Spleen (tissue), 11 donors: ENCODE measurements at regions not wholly inside any gene's neighbourhood (a gene's known extent, or its start where the extent isn't known, plus 50 kb on each side); places are given as distances from the start of the nearest gene placed in this dataset.

Source experiments
- DNase-seq: peaks from one replicate; pipeline ENCODE4 v3.0.0-alpha.2; 2020
- H3K27ac ChIP-seq, 8 donors: fragments of 200-600 bp; sonication (generic) in 7 of 8; 1 replicate in 4 of 8; 2 replicates in 4 of 8; pipeline versions ENCODE4 v1.5.0 to v1.8.0; 2016 to 2021; ENCODE audit warnings: inconsistent platforms in 4 of 8, mild to moderate bottlenecking in 4 of 8, moderate library complexity in 1 of 8
- H3K27me3 ChIP-seq, 7 donors: fragments of 200-600 bp; sonication (generic) in 6 of 7; replicated peaks in 1 of 7; 1 replicate in 4 of 7; 2 replicates in 3 of 7; pipeline versions ENCODE4 v1.5.0 to v1.8.0; 2016 to 2021; ENCODE audit warnings: inconsistent platforms in 3 of 7, mild to moderate bottlenecking in 1 of 7
- H3K36me3 ChIP-seq, 6 donors: fragments of 200-600 bp; sonication (generic) in 5 of 6; 1 replicate in 4 of 6; 2 replicates in 2 of 6; pipeline versions ENCODE4 v1.5.0 to v1.8.0; 2016 to 2021; ENCODE audit warnings: inconsistent platforms in 2 of 6
- H3K4me1 ChIP-seq, 6 donors: fragments of 200-600 bp; sonication (generic) in 5 of 6; 1 replicate in 3 of 6; 2 replicates in 3 of 6; pipeline versions ENCODE4 v1.5.0 to v1.8.0; 2016 to 2021; ENCODE audit warnings: inconsistent platforms in 3 of 6
- H3K4me3 ChIP-seq, 8 donors: fragments of 200-600 bp; sonication (generic) in 7 of 8; 1 replicate in 4 of 8; 2 replicates in 4 of 8; pipeline versions ENCODE4 v1.5.0 to v1.8.0; 2016 to 2021; ENCODE audit warnings: inconsistent platforms in 4 of 8, mild to moderate bottlenecking in 4 of 8, moderate library complexity in 2 of 8
- H3K9me3 ChIP-seq, 8 donors: fragments of 200-600 bp; sonication (generic) in 7 of 8; 1 replicate in 4 of 8; 2 replicates in 4 of 8; pipeline versions ENCODE4 v1.5.0 to v1.8.0; 2016 to 2021; ENCODE audit warnings: inconsistent platforms in 4 of 8
- POLR2A ChIP-seq, 3 donors: fragments of 450-650 bp; IDR thresholded peaks; one replicate each; pipeline ENCODE4 v1.5.1; 2017; ENCODE audit warnings: antibody characterized with exemption in 3 of 3, mild to moderate bottlenecking in 1 of 3
- POLR2AphosphoS5 ChIP-seq, 3 donors: sonication (generic); formaldehyde crosslinking; IDR thresholded peaks; one replicate each; pipeline ENCODE4 v1.5.1; 2017; ENCODE audit warnings: antibody characterized with exemption in 3 of 3
- WGBS, 5 donors: extraction: QIAGEN DNeasy Blood & Tissue Kit in 3 of 5; methylation state at CpG; one replicate each; pipeline versions ENCODE4 v1.1.5 to v1.1.7; 2013 to 2018; 5-methylcytosine and 5-hydroxymethylcytosine counted together
- intact Hi-C: fragments of 100-400 bp; cut with DNase I; formaldehyde crosslinking; loops from one replicate; pipeline ENCODE4 v1.15.0; 2023; ENCODE audit warnings: low total_unique reads
- TF ChIP-seq, protein P1 (sequence below), 11 experiments: fragments of 200-600 bp in 7 of 11; fragments of 450-650 bp in 4 of 11; sonication (generic) in 4 of 11; IDR thresholded peaks in 8 of 11; conservative IDR thresholded peaks in 3 of 11; 1 replicate in 7 of 11; 2 replicates in 4 of 11; pipeline versions ENCODE4 v1.4.0 to v1.8.0; 2016 to 2021; ENCODE audit warnings: antibody characterized with exemption in 11 of 11, inconsistent platforms in 4 of 11, mild to moderate bottlenecking in 1 of 11
- donor health status: healthy with polysubstance abuse.
- donor health status: DM: no; HTN: no; CAD: no; lungs with moderate emphysema.
- donor health status: DM: no; HTN: no; CAD: no.
- donor health status: Bipolar disorder and iron deficiency.
- donor health status: healthy.
- donor health status: DM: no; HTN: no; CAD: no.
- donor health status: DM: yes; HTN: yes; CAD: no.

GRCh38 chr9:102047549-102047948 is 309.1 kb upstream of the GRIN3A start:
- Histone ChIP-seq H3K4me3 (no peak overlapping the region), H3K36me3 (no peaks in the 10 kb centered on the region), H3K4me1 (no peaks in the 10 kb centered on the region), H3K27me3 (no peaks in the 10 kb centered on the region), H3K27ac (no peak overlapping the region), H3K9me3 (no peaks in the 10 kb centered on the region)
- DNase-seq, result no peak
- TF ChIP-seq POLR2AphosphoS5 (IDR thresholded peaks at IDR 0.05), result no peak
- TF ChIP-seq, protein P1, sequence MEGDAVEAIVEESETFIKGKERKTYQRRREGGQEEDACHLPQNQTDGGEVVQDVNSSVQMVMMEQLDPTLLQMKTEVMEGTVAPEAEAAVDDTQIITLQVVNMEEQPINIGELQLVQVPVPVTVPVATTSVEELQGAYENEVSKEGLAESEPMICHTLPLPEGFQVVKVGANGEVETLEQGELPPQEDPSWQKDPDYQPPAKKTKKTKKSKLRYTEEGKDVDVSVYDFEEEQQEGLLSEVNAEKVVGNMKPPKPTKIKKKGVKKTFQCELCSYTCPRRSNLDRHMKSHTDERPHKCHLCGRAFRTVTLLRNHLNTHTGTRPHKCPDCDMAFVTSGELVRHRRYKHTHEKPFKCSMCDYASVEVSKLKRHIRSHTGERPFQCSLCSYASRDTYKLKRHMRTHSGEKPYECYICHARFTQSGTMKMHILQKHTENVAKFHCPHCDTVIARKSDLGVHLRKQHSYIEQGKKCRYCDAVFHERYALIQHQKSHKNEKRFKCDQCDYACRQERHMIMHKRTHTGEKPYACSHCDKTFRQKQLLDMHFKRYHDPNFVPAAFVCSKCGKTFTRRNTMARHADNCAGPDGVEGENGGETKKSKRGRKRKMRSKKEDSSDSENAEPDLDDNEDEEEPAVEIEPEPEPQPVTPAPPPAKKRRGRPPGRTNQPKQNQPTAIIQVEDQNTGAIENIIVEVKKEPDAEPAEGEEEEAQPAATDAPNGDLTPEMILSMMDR (IDR thresholded peaks at IDR 0.05 in 8 of 11, conservative IDR thresholded peaks at IDR 0.05 in 3 of 11), result no peak
- no peak for TF ChIP-seq POLR2A (IDR thresholded peaks at IDR 0.05)
- intact Hi-C loops, result no loop called here
- WGBS, 5 donors, result 52 to 67% (median 56%) methylated on average over 3 of the region's 3 CpGs

- Histone ChIP-seq H3K4me3 (no peak overlapping the region), H3K27me3 (no peaks in the 10 kb centered on the region), H3K9me3 (no peaks in the 10 kb centered on the region), H3K36me3 (no peaks in the 10 kb centered on the region), H3K27ac (no peak overlapping the region), H3K4me1 (no peaks in the 10 kb centered on the region)
- intact Hi-C loops, result no loop called here
- TF ChIP-seq, protein P1 (IDR thresholded peaks at IDR 0.05 in 8 of 11, conservative IDR thresholded peaks at IDR 0.05 in 3 of 11), result no peak
- no peak for TF ChIP-seq POLR2A (IDR thresholded peaks at IDR 0.05)
- TF ChIP-seq POLR2AphosphoS5 (IDR thresholded peaks at IDR 0.05), result no peak
- 67 to 84% (median 74%) methylated on average over 1 of the region's 1 CpG for WGBS, 5 donors
- DNase-seq, result no peak
Measured at GRCh38 chr9:102044133-102044532, 305.7 kb upstream of the GRIN3A start.

DNA sequence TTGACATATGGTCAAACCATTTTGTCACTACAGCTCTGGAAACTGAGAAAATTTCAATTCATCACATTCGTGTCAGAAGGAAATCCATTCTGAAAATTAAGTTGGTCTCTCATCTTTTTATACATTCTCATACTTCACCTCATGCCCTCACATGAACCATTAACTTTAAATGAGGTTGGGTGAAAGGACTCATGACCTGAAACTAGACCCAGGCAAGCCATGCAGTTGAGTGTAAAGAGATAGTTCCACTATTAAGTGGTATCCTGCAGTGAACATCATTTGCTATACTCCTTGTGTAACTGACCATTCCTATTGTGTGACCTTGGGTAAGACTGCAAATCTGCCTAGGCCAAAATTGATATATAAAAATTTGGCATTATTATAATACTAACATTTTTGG is 299.6 kb upstream of the GRIN3A start:
- Histone ChIP-seq H3K27ac (no peak overlapping the region), H3K4me3 (no peak overlapping the region), H3K4me1 (no peaks in the 10 kb centered on the region), H3K27me3 (no peaks in the 10 kb centered on the region), H3K9me3 (no peaks in the 10 kb centered on the region), H3K36me3 (no peaks in the 10 kb centered on the region)
- no peak for DNase-seq
- intact Hi-C loops, result no loop called here
- 51 to 71% (median 67%) methylated on average over 1 of the region's 1 CpG for WGBS, 5 donors
- TF ChIP-seq, protein P1 (IDR thresholded peaks at IDR 0.05 in 8 of 11, conservative IDR thresholded peaks at IDR 0.05 in 3 of 11), result no peak
- TF ChIP-seq POLR2A (IDR thresholded peaks at IDR 0.05) (no peak), POLR2AphosphoS5 (IDR thresholded peaks at IDR 0.05) (no peak)

GRCh38 chr9:102035929-102036328 is 297.5 kb upstream of the GRIN3A start:
- TF ChIP-seq POLR2A (IDR thresholded peaks at IDR 0.05) (no peak), POLR2AphosphoS5 (IDR thresholded peaks at IDR 0.05) (no peak)
- TF ChIP-seq, protein P1 (IDR thresholded peaks at IDR 0.05 in 8 of 11, conservative IDR thresholded peaks at IDR 0.05 in 3 of 11), result no peak
- intact Hi-C loops, result no loop called here
- no peak for DNase-seq
- Histone ChIP-seq H3K9me3 (no peaks in the 10 kb centered on the region), H3K27ac (no peak overlapping the region), H3K4me3 (no peak overlapping the region), H3K4me1 (no peaks in the 10 kb centered on the region), H3K27me3 (no peaks in the 10 kb centered on the region), H3K36me3 (no peaks in the 10 kb centered on the region)
